ENCODE measurements at regions not wholly inside any gene's neighbourhood (a gene's known extent, or its start where the extent isn't known, plus 50 kb on each side); places are given as distances from the start of the nearest gene placed in this dataset.

DNA sequence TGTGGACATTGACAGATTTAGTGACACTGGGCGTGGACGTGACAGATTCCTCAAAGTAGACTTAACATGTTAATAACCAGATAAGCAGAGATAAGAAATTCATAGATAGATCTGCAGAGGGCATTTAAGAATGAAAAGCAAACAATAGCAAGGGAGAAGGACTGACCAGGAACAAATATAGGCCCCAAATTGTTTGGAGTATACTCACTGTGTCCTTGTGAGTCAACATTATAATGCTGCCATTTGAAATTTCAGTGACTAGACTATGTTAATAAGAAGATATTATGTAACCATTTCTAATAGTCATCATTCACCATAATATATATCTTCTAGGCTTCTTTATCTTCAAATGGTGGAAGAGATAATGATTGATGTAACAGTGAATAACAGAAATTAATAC is 78.1 kb upstream of the SLC38A11 start:
- no peak for DNase-seq

GRCh38 chr2:165032559-165032958 is 77.2 kb upstream of the SLC38A11 start:
- DNase-seq: no peak

- no peak for DNase-seq
Observed at GRCh38 chr2:165024199-165024598, 68.9 kb upstream of the SLC38A11 start.

- no peak for DNase-seq
Observed at GRCh38 chr2:165022781-165023180, 67.5 kb upstream of the SLC38A11 start.

DNA sequence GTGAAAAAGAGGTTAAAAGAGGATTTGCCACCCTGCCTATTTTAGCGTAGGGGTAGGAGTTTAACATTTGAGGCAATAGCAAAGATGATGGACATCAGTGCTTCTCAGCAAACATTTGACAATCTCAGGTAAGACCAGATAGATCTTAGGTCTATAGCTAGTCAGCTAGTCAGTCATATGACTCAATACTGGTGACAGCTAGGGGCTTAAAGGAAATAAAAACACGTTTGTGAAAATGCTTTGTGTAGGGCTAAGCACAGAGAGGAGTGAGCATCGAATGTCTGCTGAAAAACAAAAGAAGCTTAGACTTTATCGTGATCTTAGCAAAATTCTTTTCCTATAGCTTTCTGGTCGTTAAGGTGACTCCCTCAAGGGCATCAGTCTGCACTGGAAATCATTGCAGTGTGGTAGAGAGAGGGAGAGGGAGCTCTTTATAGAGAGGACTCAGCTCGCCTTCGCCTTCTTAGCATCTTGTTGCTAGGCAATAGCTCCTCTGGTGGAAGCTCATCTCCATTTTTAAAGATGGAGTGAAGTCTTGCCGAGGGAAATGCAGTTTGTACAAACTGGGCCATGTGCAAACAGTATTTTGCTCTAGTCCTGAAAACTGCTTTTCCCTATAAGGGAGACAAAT is 62.8 kb upstream of the SLC38A11 start:
- no peak for DNase-seq

GRCh38 chr2:165016772-165017411 is 61.6 kb upstream of the SLC38A11 start:
- DNase-seq: peak; percentile 44

DNA sequence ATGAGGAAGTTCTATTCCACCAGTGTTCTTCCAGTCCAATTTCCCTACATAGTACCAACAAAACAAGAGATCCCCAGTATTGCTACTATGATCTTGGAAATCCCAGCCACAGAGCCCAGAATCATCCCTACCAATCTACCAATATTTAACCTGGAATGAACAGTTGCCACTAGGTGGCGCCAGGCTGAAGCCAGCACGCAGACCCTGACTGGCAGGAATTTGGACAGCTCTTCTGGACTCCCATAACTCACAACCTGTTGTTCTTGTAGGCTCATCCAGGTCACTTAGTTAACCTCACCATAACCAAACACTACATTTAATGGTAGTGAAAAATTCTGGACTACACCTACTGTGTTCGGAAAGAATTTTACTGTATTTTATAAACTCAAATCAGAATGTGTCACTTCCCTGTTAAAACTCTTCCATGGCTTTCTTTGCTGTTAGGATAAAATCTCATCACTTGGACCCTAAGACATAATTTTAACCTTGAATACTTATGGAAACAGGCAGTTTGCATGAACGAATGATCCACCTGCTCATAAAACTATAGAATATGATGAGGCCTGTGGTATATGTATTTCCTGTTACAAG is 59.8 kb upstream of the SLC38A11 start:
- DNase-seq: peak; percentile 61

- DNase-seq: no peak
Observed at GRCh38 chr2:165013944-165014619, 58.8 kb upstream of the SLC38A11 start.

- no peak for DNase-seq
Observed at GRCh38 chr2:165011199-165011598, 55.9 kb upstream of the SLC38A11 start.

DNA sequence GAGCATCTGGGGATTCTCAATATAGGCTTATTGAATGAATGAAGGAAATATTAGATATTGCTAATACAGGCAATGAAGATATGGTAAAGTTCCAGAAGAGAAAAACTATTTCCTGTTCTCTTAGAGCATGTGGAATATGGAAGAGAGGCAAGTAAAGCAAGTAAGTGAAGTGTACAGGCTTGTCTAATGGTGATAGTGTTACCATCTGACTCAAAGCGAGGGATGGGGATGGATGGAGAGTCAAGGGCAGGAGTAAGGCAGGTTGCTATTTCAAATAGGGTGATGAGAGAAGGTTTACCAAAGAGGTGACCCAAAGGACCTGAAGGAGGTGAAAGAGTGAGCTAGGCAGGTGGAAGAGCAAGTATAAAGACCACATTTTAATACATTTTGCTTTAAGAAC is 55.2 kb upstream of the SLC38A11 start:
- DNase-seq: no peak

DNA sequence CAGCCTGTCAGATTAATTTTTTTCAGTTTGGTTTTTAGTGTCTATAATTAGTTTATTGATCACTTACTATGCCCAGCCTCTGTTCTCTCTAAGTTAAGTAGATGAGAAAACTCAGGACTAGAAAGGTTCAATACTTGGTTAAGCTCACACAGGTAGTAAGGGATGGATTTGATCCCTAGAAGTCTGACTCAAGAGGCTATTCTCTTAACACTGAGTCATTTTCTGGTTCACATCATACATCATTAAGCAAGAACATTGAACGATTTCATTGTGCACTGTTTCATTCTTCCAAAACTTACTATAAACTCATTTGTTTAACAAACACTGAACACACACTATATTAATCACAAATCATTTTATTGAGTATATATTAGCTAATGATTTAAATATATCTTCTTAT is 54.1 kb upstream of the SLC38A11 start:
- DNase-seq: no peak

- no peak for DNase-seq
Observed at GRCh38 chr2:165008730-165009315, 53.5 kb upstream of the SLC38A11 start.

- DNase-seq: no peak
Observed at GRCh38 chr2:165007161-165007744, 51.9 kb upstream of the SLC38A11 start.

Data from femur (tissue), 1 donor.